HG02678 (cell line): ENCODE measurements at regions not wholly inside any gene's neighbourhood (a gene's known extent, or its start where the extent isn't known, plus 50 kb on each side); places are given as distances from the start of the nearest gene placed in this dataset.

Experiments
- ATAC-seq: cut with Tn5 transposase; IDR thresholded peaks from one replicate; pipeline ENCODE4 v1.9.1; 2021; ENCODE audit warnings: mild to moderate bottlenecking, moderate library complexity; ENCODE audit not compliant: unreplicated experiment

GRCh38 chr2:107290041-107290440 is 404.1 kb upstream of the ST6GAL2 start:
- no peak for ATAC-seq

GRCh38 chr2:107303964-107304363 is 418.0 kb upstream of the ST6GAL2 start:
- no peak for ATAC-seq

GRCh38 chr2:107305966-107306365 is 420.0 kb upstream of the ST6GAL2 start:
- ATAC-seq: no peak

- no peak for ATAC-seq
Observed at GRCh38 chr2:107306881-107307280, 420.9 kb upstream of the ST6GAL2 start.

GRCh38 chr2:107308835-107309234 is 422.9 kb upstream of the ST6GAL2 start:
- no peak for ATAC-seq

- ATAC-seq: no peak
Observed at GRCh38 chr2:107312240-107312639, 426.3 kb upstream of the ST6GAL2 start.

GRCh38 chr2:107313316-107313715 is 427.3 kb upstream of the ST6GAL2 start:
- ATAC-seq: no peak

- ATAC-seq: no peak
Observed at GRCh38 chr2:107320881-107321280, 434.9 kb upstream of the ST6GAL2 start.

- ATAC-seq: no peak
Observed at GRCh38 chr2:107322416-107322815, 436.4 kb upstream of the ST6GAL2 start.

- ATAC-seq: no peak
Observed at GRCh38 chr2:107323946-107324565, 438.1 kb upstream of the ST6GAL2 start.

GRCh38 chr2:107325981-107326786 is 440.2 kb upstream of the ST6GAL2 start:
- no peak for ATAC-seq

GRCh38 chr2:107334306-107334705 is 448.3 kb upstream of the ST6GAL2 start:
- ATAC-seq: no peak

- ATAC-seq: no peak
Observed at GRCh38 chr2:107336526-107336925, 450.6 kb upstream of the ST6GAL2 start.

- ATAC-seq: no peak
Observed at GRCh38 chr2:107337209-107337898, 451.4 kb upstream of the ST6GAL2 start.

- ATAC-seq: no peak
Observed at GRCh38 chr2:107338059-107338458, 452.1 kb upstream of the ST6GAL2 start.

- ATAC-seq: no peak
Observed at GRCh38 chr2:107338571-107338970, 452.6 kb upstream of the ST6GAL2 start.

- ATAC-seq: no peak
Observed at GRCh38 chr2:107340955-107341354, 455.0 kb upstream of the ST6GAL2 start.

- ATAC-seq: no peak
Observed at GRCh38 chr2:107349329-107349728, 463.4 kb upstream of the ST6GAL2 start.

- ATAC-seq: no peak
Observed at GRCh38 chr2:107354175-107354574, 468.2 kb upstream of the ST6GAL2 start.

- no peak for ATAC-seq
Observed at GRCh38 chr2:107358362-107358761, 468.3 kb upstream of the RGPD4 start.

- ATAC-seq: no peak
Observed at GRCh38 chr2:107359021-107359420, 467.7 kb upstream of the RGPD4 start.
